Natural killer cell (primary cell): ENCODE measurements at regions not wholly inside any gene's neighbourhood (a gene's known extent, or its start where the extent isn't known, plus 50 kb on each side); places are given as distances from the start of the nearest gene placed in this dataset.

Source experiments
- ATAC-seq, 3 donors: fragments of 150-1000 bp in 2 of 3; fragments of 200-7000 bp in 1 of 3; cut with Tn5 transposase; 1 replicate in 1 of 3; 2 replicates in 2 of 3; pipeline ENCODE4 v1.10.0; 2021; ENCODE audit warnings: mild to moderate bottlenecking in 2 of 3, moderate library complexity in 2 of 3
- DNase-seq, 2 donors: peaks; one replicate each; pipeline versions ENCODE4 v3.0.0 to v3.0.0-alpha.2; 2013 to 2021; ENCODE audit warnings: mixed read lengths in 1 of 2
- H3K27ac ChIP-seq: one replicate; pipeline ENCODE4 v1.5.1; 2013; ENCODE audit warnings: mild to moderate bottlenecking, low read length
- H3K27me3 ChIP-seq: one replicate; pipeline ENCODE4 v1.6.1; 2013; ENCODE audit warnings: low read length; ENCODE audit not compliant: control insufficient read depth, insufficient read depth
- H3K36me3 ChIP-seq: one replicate; pipeline ENCODE4 v1.6.1; 2013; ENCODE audit warnings: low read length; ENCODE audit not compliant: control insufficient read depth, insufficient read depth
- H3K4me1 ChIP-seq: one replicate; pipeline ENCODE4 v1.6.1; 2013; ENCODE audit warnings: low read length; ENCODE audit not compliant: control insufficient read depth, insufficient read depth
- H3K4me3 ChIP-seq: one replicate; pipeline ENCODE4 v1.5.1; 2013; ENCODE audit warnings: low read length
- H3K9me3 ChIP-seq: one replicate; pipeline ENCODE4 v1.6.1; 2013; ENCODE audit warnings: low read length; ENCODE audit not compliant: control insufficient read depth, insufficient read depth
- H3K27ac Mint-ChIP-seq, 2 donors: one replicate each; pipeline ENCODE4 v1.8.0; 2022; ENCODE audit warnings: mild to moderate bottlenecking in 2 of 2, mixed read lengths in 2 of 2, moderate library complexity in 1 of 2
- H3K27me3 Mint-ChIP-seq, 2 donors: one replicate each; pipeline ENCODE4 v1.8.0; 2022; ENCODE audit warnings: low read depth in 2 of 2, mixed read lengths in 2 of 2
- H3K36me3 Mint-ChIP-seq: one replicate; pipeline ENCODE4 v1.8.0; 2022; ENCODE audit warnings: mixed read lengths
- H3K4me1 Mint-ChIP-seq, 2 donors: one replicate each; pipeline ENCODE4 v1.8.0; 2022; ENCODE audit warnings: mixed read lengths in 2 of 2
- H3K4me3 Mint-ChIP-seq: one replicate; pipeline ENCODE4 v1.8.0; 2022; ENCODE audit warnings: mild to moderate bottlenecking, moderate library complexity, mixed read lengths
- H3K9me3 Mint-ChIP-seq, 2 donors: one replicate each; pipeline ENCODE4 v1.8.0; 2022; ENCODE audit warnings: mixed read lengths in 2 of 2
- CTCF ChIP-seq: fragments of 200-600 bp; IDR thresholded peaks from one replicate; pipeline ENCODE4 v1.8.0; 2022; ENCODE audit warnings: antibody characterized with exemption
- WGBS: methylation state at CpG from one replicate; pipeline ENCODE4 v1.1.7; 2013; ENCODE audit warnings: missing lambda C conversion rate; ENCODE audit not compliant: insufficient coverage; 5-methylcytosine and 5-hydroxymethylcytosine counted together
- intact Hi-C: fragments of 100-400 bp; cut with micrococcal nuclease; formaldehyde crosslinking; loops from one replicate; pipeline ENCODE4 v1.14.2; 2022

GRCh38 chr4:116665716-116666115 is 419.7 kb downstream of the TRAM1L1 start:
- H3K4me1 Mint-ChIP-seq: no peaks in the 10 kb centered on the region

GRCh38 chr4:116664198-116664597 is 421.2 kb downstream of the TRAM1L1 start:
- DNase-seq (no peak), ATAC-seq (no peak)
- H3K27ac Mint-ChIP-seq: no peak overlapping the region
- Histone ChIP-seq H3K9me3 (no peaks in the 10 kb centered on the region), H3K36me3 (no peaks in the 10 kb centered on the region), H3K4me3 (no peak overlapping the region), H3K4me1 (no peaks in the 10 kb centered on the region), H3K27ac (no peak overlapping the region), H3K27me3 (no peaks in the 10 kb centered on the region)
- intact Hi-C loops: no loop called here
- TF ChIP-seq CTCF: no peak
- no peaks in the 10 kb centered on the region for H3K36me3 Mint-ChIP-seq
- H3K9me3 Mint-ChIP-seq: peaks cover 16% of the 10 kb centered on the region in 2 donors
- WGBS: 98% methylated on average over 2 of the region's 2 CpGs
- H3K4me3 Mint-ChIP-seq: no peak overlapping the region
- no peaks in the 10 kb centered on the region for H3K27me3 Mint-ChIP-seq
- H3K4me1 Mint-ChIP-seq: no peaks in the 10 kb centered on the region

More at GRCh38 chr4:116665716-116666115, 419.7 kb downstream of the TRAM1L1 start:
- no peak for ATAC-seq
- 83% methylated on average over 1 of the region's 1 CpG for WGBS
- no peaks in the 10 kb centered on the region for H3K27me3 Mint-ChIP-seq
- H3K4me1 ChIP-seq: no peaks in the 10 kb centered on the region
- H3K9me3 ChIP-seq: no peaks in the 10 kb centered on the region
- H3K4me3 ChIP-seq: no peak overlapping the region
- H3K27ac ChIP-seq: no peak overlapping the region
- no peaks in the 10 kb centered on the region for H3K36me3 Mint-ChIP-seq
- DNase-seq: no peak
- intact Hi-C loops: no loop called here
- no peak overlapping the region for H3K4me3 Mint-ChIP-seq
- H3K27me3 ChIP-seq: no peaks in the 10 kb centered on the region
- peaks cover 15 to 21% of the 10 kb centered on the region in 2 donors for H3K9me3 Mint-ChIP-seq
- no peak for TF ChIP-seq CTCF
- H3K36me3 ChIP-seq: no peaks in the 10 kb centered on the region
- no peak overlapping the region for H3K27ac Mint-ChIP-seq

- H3K4me1 ChIP-seq: no peaks in the 10 kb centered on the region
- H3K27ac ChIP-seq: no peak overlapping the region
- H3K36me3 ChIP-seq: no peaks in the 10 kb centered on the region
- peaks cover 1 to 2% of the 10 kb centered on the region in 2 donors for H3K9me3 Mint-ChIP-seq
- WGBS: 88% methylated on average over 3 of the region's 3 CpGs
- H3K9me3 ChIP-seq: no peaks in the 10 kb centered on the region
- no peaks in the 10 kb centered on the region for H3K36me3 Mint-ChIP-seq
- H3K27me3 ChIP-seq: no peaks in the 10 kb centered on the region
- ATAC-seq: no peak
- H3K27ac Mint-ChIP-seq: no peak overlapping the region
- no peak overlapping the region for H3K4me3 ChIP-seq
- H3K4me3 Mint-ChIP-seq: no peak overlapping the region
- no peaks in the 10 kb centered on the region for H3K27me3 Mint-ChIP-seq
- no peak for TF ChIP-seq CTCF
- no peaks in the 10 kb centered on the region for H3K4me1 Mint-ChIP-seq
- intact Hi-C loops: no loop called here
- no peak for DNase-seq
These were observed 446.3 kb downstream of the TRAM1L1 start for GRCh38 chr4:116639070-116639577.

GRCh38 chr4:116638592-116638991 is 446.8 kb downstream of the TRAM1L1 start:
- peaks cover under 1 to 2% of the 10 kb centered on the region in 2 donors for H3K9me3 Mint-ChIP-seq
- no peaks in the 10 kb centered on the region for H3K27me3 ChIP-seq
- intact Hi-C loops: no loop called here

More at GRCh38 chr4:116638592-116638991, 446.8 kb downstream of the TRAM1L1 start:
- ATAC-seq (no peak), DNase-seq (no peak)
- Mint-ChIP-seq H3K27ac (no peak overlapping the region), H3K27me3 (no peaks in the 10 kb centered on the region), H3K4me3 (no peak overlapping the region), H3K36me3 (no peaks in the 10 kb centered on the region), H3K4me1 (no peaks in the 10 kb centered on the region)
- Histone ChIP-seq H3K4me3 (no peak overlapping the region), H3K4me1 (no peaks in the 10 kb centered on the region), H3K36me3 (no peaks in the 10 kb centered on the region), H3K27ac (no peak overlapping the region), H3K9me3 (no peaks in the 10 kb centered on the region)
- TF ChIP-seq CTCF: no peak
